Stimulated activated CD4-positive, alpha-beta T cell treated with anti-CD3 and anti-CD28 coated beads, Interleukin-4, amount 100 ng/mL, for 24 hours (primary cell): ENCODE measurements at regions not wholly inside any gene's neighbourhood (a gene's known extent, or its start where the extent isn't known, plus 50 kb on each side); places are given as distances from the start of the nearest gene placed in this dataset.

Experiments used
- DNase-seq: peaks from one replicate; pipeline ENCODE4 v3.0.0-alpha.2; 2020

GRCh38 chr11:134538742-134539141 is 126.7 kb upstream of the B3GAT1 start:
- no peak for DNase-seq

GRCh38 chr11:134537941-134538340 is 125.9 kb upstream of the B3GAT1 start:
- no peak for DNase-seq

DNA sequence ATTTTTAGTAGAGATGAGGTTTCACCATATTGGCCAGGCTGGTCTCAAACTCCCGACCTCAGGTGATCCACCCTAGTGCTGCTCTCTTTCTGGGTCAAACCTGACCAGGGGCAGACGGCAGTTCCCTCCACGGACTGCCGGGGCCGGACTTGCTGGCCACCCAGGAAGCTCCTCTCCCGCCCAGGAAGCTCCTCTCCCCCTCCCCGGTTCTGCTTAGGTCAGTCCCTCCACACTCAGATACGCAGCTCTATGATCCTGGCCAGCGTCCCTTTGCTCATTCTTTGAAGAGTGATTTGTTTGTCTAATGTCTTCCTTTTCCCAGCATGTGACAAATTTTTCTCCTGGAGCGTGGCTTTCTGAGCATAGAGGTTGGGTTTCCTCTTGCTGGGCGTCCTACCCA is 125.3 kb upstream of the B3GAT1 start:
- no peak for DNase-seq

- DNase-seq: no peak
Observed at GRCh38 chr11:134536677-134537076, 124.6 kb upstream of the B3GAT1 start.

GRCh38 chr11:134536219-134536618 is 124.2 kb upstream of the B3GAT1 start:
- DNase-seq: no peak

DNA sequence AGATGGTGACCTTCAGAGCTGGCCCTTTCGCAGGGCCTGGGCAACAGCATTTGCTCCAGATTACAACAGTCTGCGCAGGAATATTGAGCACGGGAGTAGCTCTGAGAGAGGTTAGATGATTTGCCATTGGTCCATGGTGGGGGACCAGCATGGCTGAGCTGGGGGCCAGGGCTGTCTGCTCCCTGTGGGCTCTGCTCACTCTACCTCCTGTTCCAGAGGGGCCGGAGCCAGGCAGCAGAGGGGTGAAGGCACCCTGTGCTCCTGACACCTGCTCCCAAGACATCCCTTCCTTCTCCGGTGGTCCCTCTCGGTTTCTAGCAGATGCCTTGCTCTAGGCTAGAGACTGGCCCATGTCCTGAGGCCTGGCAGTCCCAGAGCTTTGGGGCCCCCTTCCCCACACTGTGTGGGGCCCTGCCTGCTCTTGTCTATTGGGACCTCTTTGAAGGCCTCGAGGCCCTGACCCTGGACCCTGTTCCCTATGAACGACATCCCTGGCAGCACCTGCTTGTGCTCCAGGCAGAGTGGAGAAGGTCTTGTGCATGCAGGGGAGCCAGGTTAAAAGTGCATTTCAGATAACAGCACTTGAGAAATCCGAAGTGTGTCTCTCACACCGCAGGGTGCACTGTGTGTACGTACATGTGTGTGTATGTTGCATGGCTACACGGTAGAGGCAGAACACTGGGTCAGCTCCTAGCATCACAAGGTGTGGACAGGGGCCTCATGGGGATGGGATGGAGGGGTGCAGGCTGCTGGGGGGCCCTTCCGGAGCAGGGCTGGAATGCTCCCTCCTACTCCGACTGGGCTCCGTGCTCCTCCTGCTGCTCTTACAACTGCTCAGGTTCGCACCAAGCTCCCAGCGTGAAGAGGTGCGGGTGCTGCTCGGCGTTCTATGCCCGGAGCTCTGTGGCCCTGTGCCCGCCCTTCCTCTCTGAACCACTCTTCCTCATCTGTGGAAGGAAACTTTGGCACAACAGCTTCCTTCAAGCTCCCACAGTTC is 123.3 kb upstream of the B3GAT1 start:
- DNase-seq: no peak

GRCh38 chr11:134533511-134533910 is 121.5 kb upstream of the B3GAT1 start:
- no peak for DNase-seq

GRCh38 chr11:134532921-134533421 is 120.9 kb upstream of the B3GAT1 start:
- no peak for DNase-seq

DNA sequence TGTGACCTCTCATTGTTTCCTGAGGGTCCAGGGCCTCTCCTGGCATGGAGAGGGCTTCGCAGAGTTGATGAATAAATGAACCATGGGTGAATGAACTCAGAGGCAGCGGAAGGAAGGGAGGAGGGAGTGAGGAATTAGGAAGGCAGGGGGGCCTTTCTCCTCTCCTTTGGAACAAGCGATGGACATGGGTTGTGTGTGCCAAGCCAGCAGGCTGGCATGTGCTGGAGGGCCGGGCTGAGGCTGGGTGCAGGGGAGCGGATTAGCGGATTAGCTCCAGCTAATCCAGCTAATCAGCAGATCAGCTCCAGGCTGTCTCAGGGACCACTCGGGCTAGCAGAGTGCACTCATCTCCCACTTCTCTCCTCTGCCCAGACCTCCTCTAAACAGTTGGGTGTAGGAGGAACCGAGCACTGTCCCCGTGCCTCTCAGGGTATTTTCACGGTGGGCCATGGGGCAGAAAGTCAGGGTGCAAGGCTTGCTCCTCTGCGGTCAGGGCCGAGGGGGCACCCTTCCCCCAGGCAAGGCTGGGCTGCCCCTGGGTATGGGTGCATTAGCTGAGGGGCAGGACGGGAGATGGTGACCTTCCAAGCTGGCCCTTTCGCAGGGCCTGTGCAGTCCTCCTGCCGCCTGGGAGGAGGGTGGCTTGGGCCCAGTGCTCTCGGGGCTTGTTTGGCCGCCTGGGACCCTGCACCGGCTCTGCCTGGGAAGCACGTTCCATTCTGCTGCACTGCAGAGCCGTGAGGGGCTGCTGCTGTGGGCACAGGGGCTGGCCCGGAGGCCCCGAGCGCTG is 120.3 kb upstream of the B3GAT1 start:
- no peak for DNase-seq

GRCh38 chr11:134531327-134532130 is 119.5 kb upstream of the B3GAT1 start:
- no peak for DNase-seq

GRCh38 chr11:134530636-134531326 is 118.7 kb upstream of the B3GAT1 start:
- no peak for DNase-seq

GRCh38 chr11:134529212-134530096 is 117.4 kb upstream of the B3GAT1 start:
- DNase-seq: no peak

- no peak for DNase-seq
Observed at GRCh38 chr11:134528453-134528852, 116.4 kb upstream of the B3GAT1 start.

DNA sequence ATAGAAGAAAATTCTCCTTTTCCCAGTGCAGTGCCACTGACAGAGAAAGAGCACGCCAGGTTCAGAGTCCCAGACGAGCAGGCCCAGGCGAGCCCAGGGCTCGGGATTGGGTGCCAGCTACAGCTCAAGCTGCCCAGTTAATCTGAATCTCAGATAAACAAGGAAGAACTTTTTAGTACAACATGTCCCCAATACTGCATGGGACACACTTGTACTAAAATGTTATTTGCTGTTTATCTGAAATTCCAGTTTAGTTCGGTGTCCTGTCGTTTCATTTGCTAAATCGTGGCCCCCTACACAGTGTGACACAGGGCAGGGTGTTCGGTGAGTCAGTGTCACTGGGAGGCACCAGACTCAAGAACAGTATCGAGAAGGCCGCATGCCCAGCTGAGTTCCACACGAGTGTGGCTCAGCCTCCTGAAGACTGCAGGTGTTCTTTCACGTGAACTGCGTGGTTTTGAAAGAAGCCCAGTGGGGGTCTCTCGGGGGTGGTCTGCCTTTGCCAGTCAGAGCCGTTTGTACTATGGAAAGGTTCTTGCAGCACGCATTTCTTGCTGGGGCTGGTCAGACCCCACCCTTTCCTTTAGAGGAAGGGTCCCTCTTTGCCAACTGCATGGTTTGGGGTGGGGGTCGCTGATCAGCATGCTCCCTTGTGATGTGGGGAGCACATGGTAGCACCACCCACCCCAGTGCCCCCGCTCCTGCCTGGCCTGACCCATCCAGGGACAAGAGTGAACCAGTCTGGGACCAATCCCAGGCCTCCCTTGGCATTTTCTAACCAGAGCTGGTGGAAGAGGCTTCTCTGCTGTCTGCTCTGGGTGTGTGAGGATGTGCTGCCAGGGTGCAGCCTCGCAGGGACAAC is 115.6 kb upstream of the B3GAT1 start:
- DNase-seq: no peak

DNA sequence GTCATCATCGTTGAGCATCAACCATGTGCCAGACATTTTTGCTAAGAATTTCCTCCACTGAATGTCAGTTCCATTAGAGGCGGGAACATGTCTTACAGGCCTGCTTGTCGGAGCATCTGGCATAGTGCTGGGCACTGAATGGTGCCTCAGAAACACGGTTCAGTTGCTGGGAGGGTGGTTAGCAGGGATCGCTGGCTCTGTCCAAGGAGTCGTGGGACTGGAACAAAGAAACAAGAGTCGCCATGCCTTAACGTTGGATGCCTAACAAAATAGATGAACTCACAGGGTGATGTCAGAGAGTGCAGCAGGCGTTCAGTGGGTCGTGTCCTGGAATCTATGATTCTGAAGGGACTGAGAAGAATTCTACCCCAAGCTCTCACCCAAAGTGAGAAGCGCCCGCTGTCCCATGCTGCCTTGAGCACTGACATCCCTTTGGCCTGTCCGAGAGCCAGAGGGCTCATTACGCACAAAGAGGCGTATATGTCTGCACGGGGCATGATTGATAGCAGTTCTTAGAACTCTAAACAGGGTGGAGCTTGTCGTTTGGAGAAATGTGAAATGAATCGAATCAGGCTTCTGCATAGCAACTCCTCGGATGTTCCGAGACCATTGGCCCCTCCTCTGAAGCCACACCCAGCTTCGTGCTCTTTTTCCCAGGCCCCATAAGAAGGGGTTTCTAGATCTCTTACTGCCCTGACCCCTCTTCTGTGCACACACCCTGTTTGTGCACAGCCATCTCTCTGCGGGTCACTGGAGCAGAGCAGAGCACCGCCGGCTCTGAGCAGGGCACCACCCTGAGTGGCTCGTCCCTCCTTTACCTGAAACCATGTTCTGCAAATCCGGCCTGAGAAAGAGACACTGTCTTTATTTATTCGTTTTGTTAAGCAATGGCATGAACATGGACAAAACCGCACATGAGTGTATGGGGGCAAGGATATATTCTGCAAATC is 113.1 kb upstream of the B3GAT1 start:
- DNase-seq: no peak

GRCh38 chr11:134524201-134524600 is 112.2 kb upstream of the B3GAT1 start:
- DNase-seq: no peak

DNA sequence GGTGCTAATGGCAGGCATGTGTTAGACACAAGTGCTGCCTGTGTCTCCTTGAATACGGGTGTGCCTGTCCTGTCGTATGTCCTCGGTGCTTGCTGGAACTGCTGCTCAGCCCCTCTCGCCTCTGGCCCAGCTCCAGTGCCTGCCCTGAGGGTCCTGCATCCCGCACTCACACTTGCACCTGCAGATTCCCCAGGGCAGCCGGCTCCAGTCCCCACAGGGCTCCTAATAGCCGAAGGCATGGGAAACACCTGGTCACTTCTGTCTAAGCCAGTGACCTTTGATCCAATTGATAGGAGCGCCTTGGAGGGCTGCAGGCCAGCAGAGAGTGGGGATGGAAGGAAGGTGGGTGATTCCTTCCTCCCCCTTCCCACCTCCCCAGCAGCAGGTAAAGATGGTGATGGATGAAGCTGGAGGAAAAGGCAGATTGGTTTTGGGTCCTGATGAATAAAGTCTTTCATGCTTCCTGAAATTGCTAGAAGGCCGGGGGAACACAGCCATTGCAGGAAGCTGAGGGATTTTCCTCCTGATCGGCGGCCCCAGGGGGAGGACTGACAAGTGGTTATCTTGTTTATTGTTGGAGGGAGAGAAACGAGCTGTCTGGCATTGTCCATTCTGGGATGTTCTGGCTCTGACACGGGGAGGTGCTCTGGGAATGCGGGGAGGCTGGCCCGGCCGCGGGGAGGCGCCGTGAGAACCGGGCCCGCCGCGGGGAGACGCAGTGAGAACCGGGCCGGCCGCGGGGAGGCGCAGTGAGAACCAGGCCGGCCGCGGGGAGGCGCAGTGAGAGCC is 110.9 kb upstream of the B3GAT1 start:
- no peak for DNase-seq
